ENCODE measurements at regions not wholly inside any gene's neighbourhood (a gene's known extent, or its start where the extent isn't known, plus 50 kb on each side); places are given as distances from the start of the nearest gene placed in this dataset.
"Not testable (repeated sequence)": the region's sequence is repeated elsewhere in the genome, so short reads cannot be mapped to it uniquely, and the experiment has no call there.

DNA sequence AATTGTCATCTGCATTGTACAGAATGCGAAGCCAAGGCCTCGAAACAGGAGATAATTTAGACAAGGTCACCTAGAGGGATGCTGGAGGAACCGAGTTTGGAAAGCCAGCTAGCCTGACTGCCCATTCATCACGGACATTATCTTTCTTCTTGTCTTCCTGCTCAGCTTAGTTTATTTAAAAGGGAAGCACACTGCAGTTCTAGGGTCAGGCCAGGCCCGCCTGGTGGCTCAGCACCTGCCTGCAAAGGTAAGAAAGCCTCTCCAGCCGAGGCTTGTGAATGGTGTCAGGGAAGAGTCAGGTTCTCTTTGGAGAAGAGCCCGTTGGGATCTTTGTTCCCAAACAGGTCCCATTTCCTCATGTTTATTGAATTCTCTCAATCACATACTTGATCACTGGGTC, 246.5 kb downstream of the BLID start:
- DNase-seq (ENCODE audit: low spot score, unreplicated experiment) = no peak
- peak overlapping the region; percentile 14 for H3K4me3 Mint-ChIP-seq (ENCODE audit: low read depth)
- TF ChIP-seq, protein P1, sequence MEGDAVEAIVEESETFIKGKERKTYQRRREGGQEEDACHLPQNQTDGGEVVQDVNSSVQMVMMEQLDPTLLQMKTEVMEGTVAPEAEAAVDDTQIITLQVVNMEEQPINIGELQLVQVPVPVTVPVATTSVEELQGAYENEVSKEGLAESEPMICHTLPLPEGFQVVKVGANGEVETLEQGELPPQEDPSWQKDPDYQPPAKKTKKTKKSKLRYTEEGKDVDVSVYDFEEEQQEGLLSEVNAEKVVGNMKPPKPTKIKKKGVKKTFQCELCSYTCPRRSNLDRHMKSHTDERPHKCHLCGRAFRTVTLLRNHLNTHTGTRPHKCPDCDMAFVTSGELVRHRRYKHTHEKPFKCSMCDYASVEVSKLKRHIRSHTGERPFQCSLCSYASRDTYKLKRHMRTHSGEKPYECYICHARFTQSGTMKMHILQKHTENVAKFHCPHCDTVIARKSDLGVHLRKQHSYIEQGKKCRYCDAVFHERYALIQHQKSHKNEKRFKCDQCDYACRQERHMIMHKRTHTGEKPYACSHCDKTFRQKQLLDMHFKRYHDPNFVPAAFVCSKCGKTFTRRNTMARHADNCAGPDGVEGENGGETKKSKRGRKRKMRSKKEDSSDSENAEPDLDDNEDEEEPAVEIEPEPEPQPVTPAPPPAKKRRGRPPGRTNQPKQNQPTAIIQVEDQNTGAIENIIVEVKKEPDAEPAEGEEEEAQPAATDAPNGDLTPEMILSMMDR (IDR thresholded peaks at IDR 0.05; ENCODE audit: unreplicated experiment) = no peak

DNA sequence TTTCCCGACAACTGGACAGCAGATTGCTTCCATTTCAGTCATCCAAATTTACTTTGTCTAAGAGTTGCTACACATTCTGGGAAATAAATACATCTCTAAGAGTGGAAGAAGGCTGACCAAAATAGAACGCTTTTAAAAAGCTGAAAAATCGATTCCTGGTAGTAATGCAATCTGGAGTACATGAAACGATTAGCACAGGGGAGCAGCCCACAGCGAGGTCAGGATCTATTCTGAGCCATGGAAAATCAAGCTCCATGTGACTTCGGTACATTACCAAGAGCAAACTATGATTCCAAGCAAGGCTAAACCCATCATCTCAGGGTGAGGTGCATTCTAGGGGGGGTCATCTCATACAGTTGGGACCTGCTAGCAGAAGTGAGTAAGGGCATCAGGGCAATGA, 249.3 kb downstream of the BLID start:
- Mint-ChIP-seq H3K4me1 (ENCODE audit: low read depth) (peaks cover 14% of the 10 kb centered on the region), H3K36me3 (ENCODE audit: insufficient read depth) (no peaks in the 10 kb centered on the region), H3K27ac (no peak overlapping the region), H3K9me3 (ENCODE audit: low read depth) (peaks cover 9% of the 10 kb centered on the region), H3K27me3 (no peaks in the 10 kb centered on the region), H3K4me3 (ENCODE audit: low read depth) (no peak overlapping the region)
- no peak for DNase-seq (ENCODE audit: low spot score, unreplicated experiment)
- TF ChIP-seq, protein P1 (IDR thresholded peaks at IDR 0.05; ENCODE audit: unreplicated experiment) = no peak

More for the DNA sequence above, 246.5 kb downstream of the BLID start:
- H3K9me3 Mint-ChIP-seq (ENCODE audit: low read depth) = no peaks in the 10 kb centered on the region
- no peaks in the 10 kb centered on the region for H3K27me3 Mint-ChIP-seq
- H3K27ac Mint-ChIP-seq = peak overlapping the region; percentile 83
- peaks cover 14% of the 10 kb centered on the region for H3K4me1 Mint-ChIP-seq (ENCODE audit: low read depth)
- no peaks in the 10 kb centered on the region for H3K36me3 Mint-ChIP-seq (ENCODE audit: insufficient read depth)

DNA sequence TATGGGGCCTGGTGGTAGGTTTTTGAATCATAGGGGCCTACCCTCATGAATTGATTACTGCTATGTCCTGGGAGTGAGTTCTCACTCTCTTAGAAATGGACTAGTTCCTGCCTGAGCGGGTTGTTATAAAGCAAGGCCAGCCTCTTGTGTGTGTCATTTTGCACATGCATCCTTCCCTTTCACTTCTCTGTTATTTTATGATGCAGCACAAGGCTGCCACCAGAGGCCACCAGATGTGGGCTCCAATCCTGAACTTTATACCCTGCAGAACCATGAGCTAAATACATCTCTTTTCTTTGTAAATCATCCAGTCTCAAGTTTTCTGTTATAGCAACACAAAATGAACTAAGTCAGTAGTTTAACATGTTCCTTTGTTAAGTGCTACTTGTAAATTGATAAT, 251.4 kb downstream of the BLID start:
- Mint-ChIP-seq H3K9me3 (ENCODE audit: low read depth) (peaks cover 11% of the 10 kb centered on the region), H3K27ac (no peak overlapping the region), H3K27me3 (no peaks in the 10 kb centered on the region), H3K36me3 (ENCODE audit: insufficient read depth) (no peaks in the 10 kb centered on the region), H3K4me3 (ENCODE audit: low read depth) (no peak overlapping the region), H3K4me1 (ENCODE audit: low read depth) (peaks cover 5% of the 10 kb centered on the region)
- TF ChIP-seq, protein P1 (IDR thresholded peaks at IDR 0.05; ENCODE audit: unreplicated experiment) = no peak
- DNase-seq (ENCODE audit: low spot score, unreplicated experiment) = no peak

DNA sequence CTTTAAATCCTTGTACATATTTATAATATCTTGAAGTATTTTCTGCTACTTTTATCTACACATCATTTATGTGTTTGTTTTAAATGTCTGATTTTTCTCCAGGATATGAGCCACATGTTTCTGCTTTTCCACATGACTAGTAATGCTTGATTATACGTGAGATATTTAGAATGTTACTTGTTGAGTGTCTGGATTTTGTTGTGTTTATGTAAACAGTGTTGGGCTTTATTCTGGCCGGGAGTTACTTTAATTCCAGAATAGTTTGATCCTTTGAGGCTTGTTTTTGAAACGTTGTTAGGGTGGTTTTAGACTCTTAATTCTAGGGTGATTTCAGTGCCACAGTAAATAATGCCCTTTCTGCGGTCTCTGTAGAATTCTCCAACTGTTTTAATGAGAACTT, 252.9 kb downstream of the BLID start:
- peaks cover 14% of the 10 kb centered on the region for H3K9me3 Mint-ChIP-seq (ENCODE audit: low read depth)

DNA sequence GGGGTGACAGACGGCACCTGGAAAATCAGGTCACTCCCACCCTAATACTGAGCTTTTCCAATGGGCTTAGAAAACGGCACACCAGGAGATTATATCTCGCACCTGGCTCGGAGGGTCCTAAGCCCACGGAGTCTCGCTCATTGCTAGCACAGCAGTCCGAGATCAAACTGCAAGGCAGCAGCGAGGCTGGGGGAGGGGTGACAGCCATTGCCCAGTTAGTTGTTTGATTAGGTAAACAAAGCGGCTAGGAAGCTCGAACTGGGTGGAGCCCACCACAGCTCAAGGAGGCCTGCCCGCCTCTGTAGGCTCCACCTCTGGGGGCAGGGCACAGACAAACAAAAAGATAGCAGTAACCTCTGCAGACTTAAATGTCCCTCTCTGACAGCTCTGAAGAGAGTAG, 260.9 kb downstream of the BLID start:
- H3K4me1 Mint-ChIP-seq (ENCODE audit: low read depth); H3K4me3 Mint-ChIP-seq (ENCODE audit: low read depth); DNase-seq (ENCODE audit: low spot score, unreplicated experiment); H3K27me3 Mint-ChIP-seq; H3K36me3 Mint-ChIP-seq (ENCODE audit: insufficient read depth); H3K27ac Mint-ChIP-seq: not testable (repeated sequence)
- peaks cover 35% of the 10 kb centered on the region for H3K9me3 Mint-ChIP-seq (ENCODE audit: low read depth)

More for the DNA sequence above, 252.9 kb downstream of the BLID start:
- DNase-seq (ENCODE audit: low spot score, unreplicated experiment) = no peak
- H3K4me3 Mint-ChIP-seq (ENCODE audit: low read depth) = no peak overlapping the region
- H3K27me3 Mint-ChIP-seq = no peaks in the 10 kb centered on the region
- TF ChIP-seq, protein P1 (IDR thresholded peaks at IDR 0.05; ENCODE audit: unreplicated experiment) = no peak
- H3K27ac Mint-ChIP-seq = no peak overlapping the region
- H3K36me3 Mint-ChIP-seq (ENCODE audit: insufficient read depth) = no peaks in the 10 kb centered on the region
- H3K4me1 Mint-ChIP-seq (ENCODE audit: low read depth) = no peaks in the 10 kb centered on the region

DNA sequence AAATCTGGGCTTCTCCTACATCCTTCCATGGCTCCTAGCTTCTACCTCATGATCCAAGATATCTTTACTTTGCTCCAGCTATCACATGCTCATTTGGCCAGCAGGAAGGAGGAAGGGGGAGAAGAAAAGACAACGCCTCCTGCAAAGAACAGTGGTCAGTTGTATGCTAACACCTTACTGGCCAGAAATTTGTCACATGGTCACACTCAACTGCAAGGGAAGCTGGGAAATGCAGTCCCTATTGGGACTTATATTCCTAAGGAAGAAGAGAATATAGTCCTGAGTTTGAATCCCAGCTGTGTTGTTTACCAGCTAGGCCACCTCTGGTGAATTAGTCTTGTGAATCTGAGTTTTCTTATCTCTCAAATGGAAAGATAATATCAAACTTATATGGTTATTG, 272.0 kb downstream of the BLID start:
- no peak overlapping the region for H3K27ac Mint-ChIP-seq
- H3K4me1 Mint-ChIP-seq (ENCODE audit: low read depth) = no peaks in the 10 kb centered on the region

More for the DNA sequence above, 272.0 kb downstream of the BLID start:
- TF ChIP-seq, protein P1 (IDR thresholded peaks at IDR 0.05; ENCODE audit: unreplicated experiment) = no peak
- DNase-seq (ENCODE audit: low spot score, unreplicated experiment) = no peak
- Mint-ChIP-seq H3K9me3 (ENCODE audit: low read depth) (peaks cover 4% of the 10 kb centered on the region), H3K36me3 (ENCODE audit: insufficient read depth) (no peaks in the 10 kb centered on the region), H3K27me3 (no peaks in the 10 kb centered on the region), H3K4me3 (ENCODE audit: low read depth) (no peak overlapping the region)

Data from progenitor cell of endocrine pancreas (in vitro differentiated cells).